HG03280 (cell line): ENCODE measurements at regions not wholly inside any gene's neighbourhood (a gene's known extent, or its start where the extent isn't known, plus 50 kb on each side); places are given as distances from the start of the nearest gene placed in this dataset.

Experiments used
- ATAC-seq: cut with Tn5 transposase; IDR thresholded peaks from one replicate; pipeline ENCODE4 v1.9.1; 2021; ENCODE audit warnings: mild to moderate bottlenecking, moderate library complexity; ENCODE audit not compliant: unreplicated experiment

GRCh38 chr3:127105587-127105986 lies 87.3 kb upstream of the PRR23E start:
- ATAC-seq, result no peak

- no peak for ATAC-seq
Observed at GRCh38 chr3:127106053-127106452, 86.9 kb upstream of the PRR23E start.

- no peak for ATAC-seq
Observed at GRCh38 chr3:127106456-127106855, 86.5 kb upstream of the PRR23E start.

- ATAC-seq, result no peak
Observed at GRCh38 chr3:127107002-127107401, 85.9 kb upstream of the PRR23E start.

GRCh38 chr3:127107491-127108375 lies 85.2 kb upstream of the PRR23E start:
- ATAC-seq, result no peak

GRCh38 chr3:127108796-127109195 lies 84.1 kb upstream of the PRR23E start:
- ATAC-seq, result no peak

- ATAC-seq, result no peak
Observed at GRCh38 chr3:127110982-127111693, 81.8 kb upstream of the PRR23E start.

- ATAC-seq, result no peak
Observed at GRCh38 chr3:127112796-127113570, 79.9 kb upstream of the PRR23E start.

- ATAC-seq, result no peak
Observed at GRCh38 chr3:127113571-127113891, 79.4 kb upstream of the PRR23E start.

GRCh38 chr3:127114337-127115070 lies 78.4 kb upstream of the PRR23E start:
- ATAC-seq, result no peak

GRCh38 chr3:127115691-127116351 lies 77.1 kb upstream of the PRR23E start:
- no peak for ATAC-seq

GRCh38 chr3:127118366-127118765 lies 74.6 kb upstream of the PRR23E start:
- ATAC-seq, result no peak

- ATAC-seq, result no peak
Observed at GRCh38 chr3:127119693-127120464, 73.1 kb upstream of the PRR23E start.

GRCh38 chr3:127120851-127121647 lies 71.9 kb upstream of the PRR23E start:
- no peak for ATAC-seq

- no peak for ATAC-seq
Observed at GRCh38 chr3:127121885-127122284, 71.0 kb upstream of the PRR23E start.

GRCh38 chr3:127123533-127123932 lies 69.4 kb upstream of the PRR23E start:
- ATAC-seq, result no peak

- no peak for ATAC-seq
Observed at GRCh38 chr3:127124120-127124519, 68.8 kb upstream of the PRR23E start.

GRCh38 chr3:127131424-127132170 lies 61.3 kb upstream of the PRR23E start:
- no peak for ATAC-seq
